Spleen (tissue), 3 donors: ENCODE measurements at regions not wholly inside any gene's neighbourhood (a gene's known extent, or its start where the extent isn't known, plus 50 kb on each side); places are given as distances from the start of the nearest gene placed in this dataset.

Experiments used
- POLR2A ChIP-seq, 3 donors: fragments of 450-650 bp; IDR thresholded peaks; one replicate each; pipeline ENCODE4 v1.5.1; 2017; ENCODE audit warnings: antibody characterized with exemption in 3 of 3, mild to moderate bottlenecking in 1 of 3
- POLR2AphosphoS5 ChIP-seq, 3 donors: sonication (generic); formaldehyde crosslinking; IDR thresholded peaks; one replicate each; pipeline ENCODE4 v1.5.1; 2017; ENCODE audit warnings: antibody characterized with exemption in 3 of 3

DNA sequence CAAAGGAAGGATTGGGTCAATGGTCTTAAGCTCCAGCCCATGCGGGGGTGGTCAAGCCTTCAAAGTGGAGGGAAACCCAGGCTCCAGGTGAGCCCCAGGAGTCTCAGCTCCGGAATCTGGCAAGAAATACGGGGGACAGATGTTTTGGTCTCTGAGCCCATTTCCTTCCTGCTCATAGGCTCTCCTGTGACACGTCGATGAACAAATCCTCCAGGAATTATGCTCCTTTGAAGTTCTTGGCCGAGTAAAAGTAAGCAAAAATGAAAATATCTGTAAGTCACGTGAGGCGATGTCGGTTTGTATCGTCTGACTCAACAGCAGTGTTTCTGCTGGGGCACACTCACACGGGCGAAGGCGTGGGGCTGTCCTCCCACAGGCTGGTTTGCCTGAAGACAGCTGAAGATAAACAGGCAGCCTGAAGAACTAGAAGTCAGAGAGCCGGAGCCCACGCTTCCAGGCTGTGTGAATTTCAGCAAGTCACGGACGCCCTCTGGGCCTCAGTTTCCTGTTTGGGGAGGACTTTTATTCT lies 52.6 kb upstream of the SMNDC1 start:
- peak in 1 of 3 donors; percentile 42 for TF ChIP-seq POLR2AphosphoS5 (IDR thresholded peaks at IDR 0.05)
- no peak for TF ChIP-seq POLR2A (IDR thresholded peaks at IDR 0.05)
